HG02588 (cell line): ENCODE measurements at regions not wholly inside any gene's neighbourhood (a gene's known extent, or its start where the extent isn't known, plus 50 kb on each side); places are given as distances from the start of the nearest gene placed in this dataset.
"Not testable (repeated sequence)": the region's sequence is repeated elsewhere in the genome, so short reads cannot be mapped to it uniquely, and the experiment has no call there.

Experiments
- ATAC-seq: cut with Tn5 transposase; IDR thresholded peaks from one replicate; pipeline ENCODE4 v1.9.1; 2021; ENCODE audit warnings: mild to moderate bottlenecking, moderate library complexity; ENCODE audit not compliant: unreplicated experiment

DNA sequence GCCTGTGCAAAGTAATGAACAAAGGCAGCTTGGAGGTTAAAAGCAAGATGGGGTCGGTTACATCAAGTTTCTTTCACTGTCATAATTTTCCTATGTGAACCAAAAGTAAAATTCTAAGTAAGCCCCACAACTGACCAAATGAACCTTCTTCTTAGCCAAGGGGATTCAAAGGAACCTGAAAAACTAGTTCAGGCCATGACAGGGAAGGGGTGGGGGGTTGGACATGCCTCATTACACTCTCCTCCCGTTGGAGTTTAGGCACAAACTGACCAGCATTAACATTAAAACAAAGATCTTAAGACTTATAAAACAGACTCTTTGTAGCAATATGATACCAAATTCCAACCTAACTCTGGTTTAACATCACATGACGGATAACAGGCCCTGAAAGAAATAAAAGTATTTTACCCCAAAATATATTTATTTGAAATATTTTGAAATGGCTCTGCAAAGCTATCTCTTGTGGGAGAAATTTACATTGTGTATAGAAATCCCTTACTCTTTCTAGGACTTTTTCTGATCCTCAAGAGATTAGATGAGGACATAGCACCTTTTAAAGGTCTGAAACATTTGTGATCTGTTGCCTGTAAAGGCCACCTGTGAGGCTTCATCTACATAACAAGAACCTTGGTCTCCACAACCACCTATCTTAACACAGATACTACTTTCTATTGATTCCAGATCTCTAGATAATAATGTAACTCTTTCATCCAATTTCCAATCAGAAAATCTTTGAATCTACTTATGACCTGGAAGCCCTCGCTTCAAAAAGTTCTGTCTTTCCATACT lies 1829.0 kb upstream of the MIR17HG start:
- ATAC-seq = no peak

DNA sequence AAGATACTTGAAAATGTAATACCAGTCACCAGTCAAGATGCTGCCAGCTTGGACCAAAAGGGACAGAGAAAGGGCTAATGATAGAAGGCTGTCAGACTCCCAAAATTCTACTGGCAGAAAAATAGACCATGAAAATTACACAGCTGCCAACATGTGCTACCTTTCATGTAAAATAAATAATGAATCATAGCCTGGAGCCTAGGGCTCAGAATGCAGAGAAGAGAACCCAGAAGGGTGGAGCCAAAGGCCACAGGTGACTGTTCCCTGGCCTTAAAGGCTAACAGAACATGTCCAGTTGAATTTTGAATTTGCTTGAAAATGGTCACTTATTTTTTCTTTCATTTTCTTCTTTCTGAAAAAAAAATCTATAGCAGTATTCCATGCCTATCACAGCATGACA lies 1827.0 kb upstream of the MIR17HG start:
- ATAC-seq = no peak

DNA sequence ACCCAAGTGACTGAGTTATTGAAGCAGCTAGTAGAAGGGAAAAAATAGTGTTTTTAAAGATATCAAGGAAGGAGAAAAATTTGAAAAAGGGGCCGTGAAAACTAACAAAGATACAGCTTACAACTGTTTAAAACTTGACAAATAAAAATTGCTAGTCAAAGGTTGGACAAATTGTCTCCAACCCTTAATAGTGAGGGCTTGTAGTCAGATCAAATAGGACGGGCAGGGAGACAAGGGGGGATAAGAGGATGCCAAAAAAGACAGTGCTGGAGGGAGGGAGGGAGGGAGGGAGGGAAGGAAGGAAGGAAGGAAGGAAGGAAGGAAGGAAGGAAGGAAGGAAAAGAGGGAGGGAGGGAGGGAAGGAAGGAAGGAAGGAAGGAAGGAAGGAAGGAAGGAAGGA lies 1825.8 kb upstream of the MIR17HG start:
- ATAC-seq = not testable (repeated sequence)

DNA sequence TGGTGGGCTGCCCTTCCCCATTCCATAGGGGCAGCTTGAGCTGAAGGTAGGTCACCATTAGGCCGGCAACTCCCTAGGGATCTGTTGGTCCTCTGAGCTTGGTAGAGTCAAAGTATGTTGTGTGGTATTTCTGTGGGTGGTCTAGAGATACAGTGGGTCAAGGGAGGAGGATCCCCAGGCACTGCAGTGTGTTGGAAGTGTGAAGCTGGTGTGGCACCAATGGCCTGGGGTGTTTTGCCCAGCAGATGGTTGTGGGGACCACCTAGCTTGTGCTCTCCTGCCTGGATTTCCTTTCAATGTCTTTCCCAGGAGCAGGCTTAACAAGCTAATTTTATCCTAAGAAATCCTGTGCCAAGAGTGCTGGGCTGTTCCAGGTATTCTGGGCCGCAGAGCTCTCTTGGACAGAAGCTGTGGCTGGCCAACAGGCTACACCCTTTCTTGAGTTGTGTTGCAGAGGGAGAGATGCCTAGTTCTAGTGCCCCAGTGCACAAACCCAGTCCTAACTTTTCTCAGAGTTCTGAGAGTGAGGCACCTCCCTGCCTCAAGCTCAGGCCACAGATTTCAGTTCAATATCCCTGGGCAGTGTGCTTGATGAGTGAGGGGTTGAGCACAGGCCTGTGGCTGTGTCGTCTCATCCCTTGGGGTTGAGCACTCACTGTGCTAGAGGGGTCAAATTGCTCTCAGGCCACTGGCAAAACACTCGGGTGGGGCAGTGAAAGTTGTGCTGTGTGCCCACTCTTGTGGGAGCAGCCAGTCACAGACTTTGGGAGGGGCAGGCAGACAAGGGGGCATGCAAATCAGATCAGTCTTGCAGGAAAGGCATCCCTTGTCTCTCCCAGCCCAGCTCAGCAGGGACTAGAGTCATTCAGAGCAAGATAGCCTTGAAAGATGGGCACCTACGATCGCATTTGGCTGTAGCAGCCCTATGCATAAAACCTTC lies 1806.1 kb upstream of the MIR17HG start:
- ATAC-seq = no peak

DNA sequence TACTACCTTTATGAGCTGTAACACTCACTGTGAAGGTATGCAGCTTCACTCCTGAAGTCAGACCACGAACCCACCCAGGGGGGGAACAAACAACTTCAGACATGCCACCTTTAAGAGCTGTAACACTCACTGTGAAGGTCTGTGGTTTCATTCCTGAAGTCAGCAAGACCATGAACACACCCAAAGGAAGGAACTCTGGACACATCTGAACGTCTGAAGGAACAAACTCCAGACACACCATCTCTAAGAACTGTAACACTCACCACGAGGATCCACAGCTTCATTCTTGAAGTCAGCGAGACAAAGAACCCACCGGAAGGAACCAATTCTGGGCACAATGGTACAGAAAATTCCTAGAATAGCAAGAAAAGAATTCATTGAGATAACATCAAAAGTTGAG lies 1796.5 kb upstream of the MIR17HG start:
- no peak for ATAC-seq

DNA sequence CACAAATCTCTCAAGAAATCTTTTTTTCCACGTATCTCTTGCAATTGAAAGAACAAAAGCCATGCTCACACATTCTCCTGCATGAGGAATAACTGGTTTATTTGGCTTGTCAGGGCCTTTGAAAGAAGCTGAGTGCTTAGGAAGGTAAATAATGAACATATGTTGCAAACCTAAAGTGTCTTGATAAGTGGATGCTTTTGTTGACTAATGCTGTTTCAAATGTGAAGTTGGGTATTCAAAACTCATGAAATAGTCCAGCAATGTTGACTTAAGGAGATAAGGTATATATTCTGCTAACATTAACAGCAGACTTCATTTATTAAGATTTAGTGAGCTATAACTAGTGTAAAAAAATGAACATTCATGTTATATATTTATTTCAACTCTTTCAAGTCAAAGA lies 1792.7 kb upstream of the MIR17HG start:
- no peak for ATAC-seq

DNA sequence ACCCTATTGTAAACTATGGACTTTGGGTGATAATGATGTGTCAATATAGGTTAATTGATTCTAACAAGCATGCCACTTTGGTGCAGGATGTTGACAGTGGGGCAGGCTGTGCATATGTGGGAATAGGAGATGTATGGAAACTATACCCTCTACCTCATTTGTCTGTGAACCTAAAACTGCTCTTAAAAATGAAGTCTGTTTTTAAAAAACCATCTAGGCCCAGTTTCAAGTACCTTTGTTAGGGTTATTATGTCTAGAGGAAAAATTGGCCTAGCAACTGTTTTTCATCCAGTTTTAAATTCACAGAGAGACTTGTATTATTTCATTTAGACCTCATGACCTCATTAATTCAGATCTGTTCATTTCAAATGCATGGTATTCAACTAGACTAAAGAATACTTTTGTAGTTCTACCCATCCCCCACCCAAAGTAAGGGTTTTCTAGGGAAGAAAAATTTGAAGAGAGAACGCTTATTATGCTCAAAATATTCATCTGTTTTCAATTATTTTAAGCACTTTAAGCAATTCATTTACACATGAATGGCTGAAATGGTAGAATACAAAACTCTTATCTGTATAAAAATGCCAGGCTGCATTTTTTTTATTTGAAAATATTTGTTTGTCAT lies 1781.9 kb upstream of the MIR17HG start:
- ATAC-seq = no peak

DNA sequence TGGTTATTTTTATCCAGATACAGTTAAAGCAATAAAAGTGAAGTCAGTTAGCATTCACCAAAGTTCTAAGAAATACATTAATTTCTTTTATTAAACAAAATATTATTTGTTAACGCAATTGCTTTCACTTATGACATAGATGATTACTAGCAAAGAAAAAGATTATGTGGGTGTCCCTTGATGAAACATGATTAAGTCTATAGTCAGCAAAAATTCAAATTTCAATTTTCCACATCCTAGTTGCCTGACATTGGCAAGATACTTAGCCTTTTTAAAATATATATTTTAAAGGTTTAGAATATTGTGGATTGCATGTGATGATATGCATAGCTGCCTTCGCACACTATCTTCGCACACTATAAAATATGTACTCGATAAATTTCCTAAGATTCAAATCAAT lies 1780.5 kb upstream of the MIR17HG start:
- no peak for ATAC-seq

DNA sequence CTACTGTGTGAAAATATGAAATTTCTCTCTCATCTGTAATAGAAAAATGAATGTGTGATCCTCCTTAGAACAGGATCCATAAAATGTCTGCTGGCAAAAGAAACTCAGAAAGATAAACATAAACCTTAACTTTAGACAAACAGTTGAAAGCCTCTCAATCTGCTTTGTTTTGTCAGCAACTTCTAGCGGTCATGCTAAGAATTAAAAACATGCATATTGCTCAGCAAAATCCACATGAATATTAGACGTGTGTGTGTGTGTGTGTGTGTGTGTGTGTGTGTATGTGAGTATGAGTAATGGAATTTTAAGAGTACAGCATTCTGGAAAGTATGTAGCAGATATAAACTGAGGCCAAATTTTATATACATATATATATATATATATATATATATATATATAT lies 1779.2 kb upstream of the MIR17HG start:
- ATAC-seq = no peak

DNA sequence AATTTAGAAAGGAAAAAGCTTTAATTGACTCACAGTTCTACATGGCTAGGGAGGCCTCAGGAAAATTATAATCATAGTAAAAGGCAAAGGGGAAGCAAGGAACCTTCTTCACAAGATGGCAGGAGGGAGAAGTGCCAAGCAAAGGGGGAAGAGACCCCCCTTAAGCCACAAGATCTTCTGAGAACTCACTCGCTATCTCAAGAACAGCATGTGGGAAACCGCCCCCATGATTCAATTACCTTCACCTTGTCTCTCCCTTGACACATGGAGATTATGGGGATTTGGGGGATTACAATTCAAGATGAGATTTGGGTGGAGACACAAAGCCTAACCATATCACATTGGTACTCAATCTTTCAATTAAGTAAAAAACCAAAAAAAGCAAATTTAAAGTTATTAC lies 1778.7 kb upstream of the MIR17HG start:
- no peak for ATAC-seq

DNA sequence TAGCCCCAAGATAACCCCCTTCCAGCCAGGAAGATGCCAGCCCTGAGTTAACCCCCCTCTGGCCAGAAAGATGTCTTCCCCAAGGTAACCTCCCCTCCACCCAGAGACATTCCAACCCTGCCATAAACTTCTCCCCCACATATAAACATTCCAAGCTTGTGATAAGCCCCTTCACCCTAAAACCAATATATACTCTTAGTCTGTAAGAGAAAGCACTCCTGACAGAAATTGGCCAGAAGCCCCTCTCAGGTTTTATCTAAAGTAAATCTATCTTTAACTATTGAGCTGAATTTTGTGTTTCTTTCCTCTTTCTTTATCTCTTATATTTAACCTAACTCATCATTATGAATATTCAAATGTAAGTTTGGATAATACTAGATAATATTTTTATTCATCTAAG lies 1775.8 kb upstream of the MIR17HG start:
- ATAC-seq = no peak

DNA sequence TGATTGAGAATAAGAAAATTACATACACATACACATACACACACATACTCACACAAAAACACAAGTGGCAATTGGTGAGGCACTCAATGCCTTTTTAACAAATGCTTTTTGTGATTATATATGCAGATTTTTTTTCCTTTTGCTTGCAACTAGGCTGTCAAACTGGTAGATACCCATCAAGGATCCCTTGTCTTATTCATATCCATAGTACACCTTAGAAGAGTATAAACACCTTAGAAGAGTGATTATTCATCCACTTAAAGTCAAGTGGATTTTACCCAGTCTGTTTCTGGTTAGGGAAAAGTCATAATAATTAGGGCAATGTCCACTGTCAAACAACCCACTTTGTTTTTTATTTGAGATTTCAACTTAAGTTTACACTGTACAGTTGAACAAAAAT lies 1773.4 kb upstream of the MIR17HG start:
- ATAC-seq = no peak

DNA sequence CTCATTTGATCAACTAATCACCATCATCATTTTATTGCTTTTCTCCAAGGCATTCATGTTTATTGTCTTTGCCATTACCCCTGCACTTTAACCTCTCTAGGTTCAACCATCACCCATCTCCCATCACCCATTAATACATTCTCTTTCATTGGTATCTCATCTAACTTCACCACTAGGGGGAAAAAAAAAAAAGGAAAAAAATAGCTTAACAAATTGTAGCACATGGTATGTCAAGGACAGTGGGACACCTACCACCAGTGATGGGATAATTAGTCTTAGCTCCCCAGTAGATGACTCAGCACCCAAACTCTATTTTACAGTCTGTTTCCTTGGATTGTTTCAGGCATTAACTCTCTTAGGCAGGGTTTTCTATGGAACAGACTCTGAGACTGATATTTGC lies 1770.2 kb upstream of the MIR17HG start:
- no peak for ATAC-seq

DNA sequence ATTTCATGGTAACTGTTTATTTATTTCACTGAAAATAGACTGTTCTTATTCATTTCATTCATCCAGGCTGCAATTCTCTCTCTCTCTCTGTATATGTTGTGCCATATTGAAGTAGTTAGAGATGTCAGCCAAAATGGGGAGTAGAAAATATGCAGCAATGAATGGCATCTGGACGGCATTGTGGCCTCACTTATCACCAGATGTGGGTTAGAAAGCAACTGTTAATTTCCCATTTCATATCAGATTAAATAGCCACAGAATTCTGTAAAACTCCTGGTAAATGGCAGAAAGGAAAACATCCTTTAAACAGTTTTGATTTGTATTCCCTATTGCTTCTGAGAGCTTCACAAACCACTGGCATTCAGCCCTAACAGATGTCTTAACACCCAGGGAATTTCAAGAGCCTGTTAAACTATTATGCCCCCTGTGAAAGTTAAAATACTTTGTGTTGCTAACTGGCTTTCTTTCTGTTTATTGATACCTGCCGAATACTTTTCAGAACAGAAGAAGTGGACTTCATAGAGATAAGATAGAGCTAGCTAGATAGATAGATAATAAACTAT lies 1763.3 kb upstream of the MIR17HG start:
- ATAC-seq = no peak

DNA sequence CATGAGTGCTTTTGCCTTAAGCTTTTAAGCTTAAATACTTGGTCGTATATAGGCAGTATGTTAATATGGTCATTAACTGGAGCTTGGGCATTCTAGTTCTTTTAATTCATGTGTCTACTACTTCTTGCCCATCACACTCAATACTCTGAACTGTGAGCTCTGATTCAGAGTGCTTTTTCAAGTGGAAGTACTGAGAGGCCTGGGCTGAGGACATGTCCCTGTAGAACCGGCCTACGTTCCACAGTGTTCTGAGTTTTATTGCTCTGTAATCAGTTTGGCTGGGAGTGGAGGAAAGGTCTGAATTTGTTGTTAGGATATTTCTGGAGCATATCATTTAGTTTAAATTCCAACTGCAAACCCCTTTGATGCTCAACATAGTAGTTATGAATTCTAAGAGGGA lies 1744.8 kb upstream of the MIR17HG start:
- no peak for ATAC-seq

DNA sequence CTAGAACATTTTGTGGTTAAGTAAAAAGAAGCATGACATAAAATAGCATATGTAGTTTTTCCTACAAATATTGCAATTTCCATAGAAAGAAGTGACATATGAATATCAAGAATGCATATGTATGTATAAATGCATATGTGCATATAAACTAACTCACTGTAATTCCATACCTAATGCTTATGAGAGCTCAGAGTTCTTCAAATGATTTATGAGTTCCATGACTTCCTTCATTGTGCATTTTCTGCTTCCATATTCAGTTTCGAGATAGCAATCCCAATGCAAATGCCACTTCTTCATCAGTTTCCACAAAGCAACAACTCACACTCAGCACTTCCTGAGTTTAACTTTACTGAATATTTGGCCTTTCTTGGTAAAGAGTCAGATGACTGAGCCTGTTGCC lies 1744.3 kb upstream of the MIR17HG start:
- ATAC-seq = no peak

DNA sequence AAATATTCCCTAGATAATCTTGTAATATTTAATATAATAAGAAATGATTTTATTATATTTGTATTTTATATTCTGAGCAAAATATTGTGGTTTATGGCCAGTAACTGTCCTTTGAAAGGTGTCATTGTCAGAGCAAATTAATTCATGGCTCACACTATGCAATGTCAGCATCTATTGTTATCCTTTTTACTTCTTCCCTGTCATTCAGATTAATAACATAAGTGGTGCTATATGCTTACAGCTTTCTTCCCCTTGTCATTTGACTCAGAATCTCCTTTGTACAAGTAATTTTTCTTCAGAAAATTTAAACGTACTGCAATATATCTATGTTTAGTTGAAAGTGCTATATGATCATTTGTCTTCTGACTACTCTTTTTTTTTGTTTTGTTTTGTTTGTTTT lies 1738.2 kb upstream of the MIR17HG start:
- no peak for ATAC-seq

DNA sequence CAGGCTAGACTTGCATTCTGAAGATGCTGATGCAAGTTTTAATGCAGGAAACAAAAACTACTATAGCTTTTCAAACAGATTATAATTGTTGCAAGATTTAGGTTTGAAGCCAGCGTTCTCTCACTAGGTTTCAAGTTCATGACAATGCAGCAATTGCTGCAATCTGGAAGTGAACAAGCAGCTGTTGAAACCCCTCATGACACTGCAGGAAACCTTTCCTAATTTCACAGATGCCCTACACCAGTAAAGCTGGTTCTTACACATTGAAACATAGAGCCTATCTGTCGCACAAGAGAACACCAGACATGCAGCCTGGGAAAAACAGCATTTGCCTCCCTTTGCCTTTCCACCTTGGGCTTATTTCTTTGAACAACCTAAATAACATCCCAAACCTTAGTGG lies 1737.2 kb upstream of the MIR17HG start:
- ATAC-seq = no peak

DNA sequence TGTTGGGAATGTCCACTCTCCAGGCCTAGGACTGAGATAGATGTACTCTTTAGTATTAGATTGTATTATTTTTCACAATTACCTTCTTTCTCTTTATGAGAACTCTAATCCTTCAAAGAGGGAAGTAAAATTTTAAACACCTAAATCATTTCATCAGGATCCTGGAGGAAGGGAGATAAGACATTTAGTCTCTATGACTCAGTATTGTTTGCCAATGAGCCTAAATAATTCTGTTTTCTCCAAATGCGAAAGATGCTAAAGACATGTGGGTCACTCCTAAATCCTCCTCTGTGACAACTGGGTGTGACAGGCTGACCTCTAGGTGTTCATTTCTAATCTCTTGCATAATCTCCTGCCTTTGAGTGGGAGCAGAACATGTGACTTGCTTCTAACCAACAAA lies 1736.6 kb upstream of the MIR17HG start:
- ATAC-seq = no peak

DNA sequence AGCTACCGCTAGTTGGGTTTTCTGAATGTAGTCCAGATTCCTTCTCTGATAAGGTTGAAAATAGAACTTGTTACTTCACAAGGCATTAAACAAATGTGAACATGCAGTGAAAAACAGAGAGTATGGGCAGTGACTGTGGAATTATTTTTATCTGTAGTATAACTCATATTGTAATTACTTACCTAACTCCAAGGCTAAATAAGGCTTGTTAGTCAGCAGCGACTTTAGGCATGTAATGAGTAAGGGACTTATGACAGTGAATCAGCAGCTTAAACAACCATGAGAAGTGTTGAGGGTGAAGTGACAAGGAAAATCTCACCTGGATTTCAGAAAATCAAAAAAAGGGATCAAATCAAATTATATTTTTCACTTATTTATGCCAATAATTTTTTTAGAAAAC lies 1719.5 kb upstream of the MIR17HG start:
- no peak for ATAC-seq

DNA sequence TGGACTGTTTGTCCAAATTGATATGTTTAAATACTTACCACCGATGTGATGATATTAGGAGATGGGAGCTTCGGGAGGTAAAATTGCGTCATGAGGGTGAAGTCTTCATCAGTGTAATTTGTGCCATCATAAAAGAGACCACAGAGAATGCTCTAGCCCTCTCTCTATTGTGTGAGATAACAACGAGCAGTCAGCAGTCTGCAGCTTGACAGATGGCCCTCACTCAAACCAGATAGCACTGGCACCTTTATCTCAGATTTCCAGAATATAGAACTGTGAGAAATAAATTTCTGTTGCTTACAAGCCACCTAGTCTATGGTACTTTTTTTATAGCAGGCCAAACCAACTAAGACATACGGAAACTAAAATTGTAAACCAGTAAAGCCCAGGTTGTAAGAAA lies 1718.9 kb upstream of the MIR17HG start:
- ATAC-seq = no peak
